Esophagus muscularis mucosa (tissue), 4 donors: ENCODE measurements at regions not wholly inside any gene's neighbourhood (a gene's known extent, or its start where the extent isn't known, plus 50 kb on each side); places are given as distances from the start of the nearest gene placed in this dataset.
"Not testable (repeated sequence)": the region's sequence is repeated elsewhere in the genome, so short reads cannot be mapped to it uniquely, and the experiment has no call there.

Experiments
- DNase-seq: peaks from one replicate; pipeline ENCODE4 v3.0.0-alpha.2; 2017; ENCODE audit errors: extremely low spot score
- H3K27ac ChIP-seq, 4 donors: fragments of 200-600 bp; sonication (generic); replicated peaks in 1 of 4; 1 replicate in 3 of 4; 2 replicates in 1 of 4; pipeline ENCODE4 v1.5.1; 2016 to 2019; ENCODE audit warnings: mild to moderate bottlenecking in 1 of 4
- H3K27me3 ChIP-seq, 4 donors: fragments of 200-600 bp; sonication (generic); one replicate each; pipeline versions ENCODE4 v1.5.1 to v1.6.0; 2016 to 2019
- H3K36me3 ChIP-seq, 4 donors: fragments of 200-600 bp; sonication (generic); one replicate each; pipeline ENCODE4 v1.5.1; 2016 to 2019
- H3K4me1 ChIP-seq, 4 donors: fragments of 200-600 bp; sonication (generic); one replicate each; pipeline ENCODE4 v1.5.1; 2016 to 2019
- H3K4me3 ChIP-seq, 4 donors: fragments of 200-600 bp; sonication (generic); 1 replicate in 2 of 4; 2 replicates in 2 of 4; pipeline ENCODE4 v1.5.1; 2016 to 2019; ENCODE audit warnings: mild to moderate bottlenecking in 4 of 4, moderate library complexity in 1 of 4
- H3K9me3 ChIP-seq, 4 donors: fragments of 200-600 bp; sonication (generic); 1 replicate in 3 of 4; 2 replicates in 1 of 4; pipeline ENCODE4 v1.5.1; 2016 to 2019
- CTCF ChIP-seq, 3 experiments: fragments of 200-600 bp in 2 of 3; fragments of 450-650 bp in 1 of 3; sonication (generic) in 2 of 3; IDR thresholded peaks; one replicate each; pipeline ENCODE4 v1.5.1; 2017 to 2019; ENCODE audit warnings: antibody characterized with exemption in 3 of 3, mild to moderate bottlenecking in 2 of 3, moderate library complexity in 1 of 3
- EP300 ChIP-seq: sonication (generic); formaldehyde crosslinking; IDR thresholded peaks from one replicate; pipeline ENCODE4 v1.6.1; 2017; ENCODE audit warnings: antibody characterized with exemption
- POLR2A ChIP-seq: fragments of 450-650 bp; IDR thresholded peaks from one replicate; pipeline ENCODE4 v1.6.1; 2017; ENCODE audit warnings: antibody characterized with exemption, moderate library complexity, mild to moderate bottlenecking, low read depth
- POLR2AphosphoS5 ChIP-seq, 2 donors: sonication (generic); formaldehyde crosslinking; IDR thresholded peaks; one replicate each; pipeline ENCODE4 v1.6.1; 2017; ENCODE audit warnings: antibody characterized with exemption in 2 of 2
- WGBS: methylation state at CpG from one replicate; pipeline ENCODE4 v1.1.5; 2018; 5-methylcytosine and 5-hydroxymethylcytosine counted together
- intact Hi-C: fragments of 100-400 bp; cut with DNase I; formaldehyde crosslinking; loops from one replicate; pipeline ENCODE4 v1.15.1; 2023

DNA sequence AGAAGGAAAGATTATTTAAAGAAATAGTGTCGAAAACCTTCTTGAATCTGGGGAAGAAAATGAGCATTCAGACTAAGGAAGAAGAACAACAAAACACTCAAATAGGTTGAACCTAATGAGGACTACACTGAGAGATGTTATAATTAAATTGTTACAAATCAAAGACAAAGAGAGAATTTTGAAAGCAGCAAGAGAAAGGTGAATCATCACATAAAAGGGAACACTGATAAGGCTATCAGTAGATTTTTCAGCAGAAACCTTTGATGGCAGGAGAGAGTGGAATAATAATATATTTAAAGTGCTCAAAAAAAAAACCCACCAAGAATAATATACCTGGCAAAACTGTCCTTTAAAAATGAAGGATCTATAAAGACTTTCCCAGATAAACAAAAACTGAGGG is 114.9 kb downstream of the AREG start:
- TF ChIP-seq EP300: no peak
- TF ChIP-seq POLR2AphosphoS5 (IDR thresholded peaks at IDR 0.05): no peak
- TF ChIP-seq POLR2A: no peak
- no peak for TF ChIP-seq CTCF (IDR thresholded peaks at IDR 0.05)

DNA sequence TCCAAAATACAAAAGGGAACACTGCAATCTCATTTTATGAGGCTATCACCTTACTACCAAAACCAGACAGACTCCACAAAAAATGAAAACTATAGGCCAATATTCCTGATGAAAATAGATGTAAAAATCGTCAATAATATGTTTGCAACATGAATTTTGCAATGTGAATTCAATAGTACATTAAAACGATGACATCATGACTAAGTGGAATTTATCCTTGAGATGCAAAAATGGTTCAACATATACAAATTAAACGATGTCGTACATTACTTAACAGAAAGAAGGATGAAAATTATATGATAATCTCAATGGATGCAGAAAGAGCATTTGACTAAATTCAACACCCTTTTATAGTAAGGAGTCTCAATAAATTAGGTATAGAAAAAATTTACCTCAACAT is 123.0 kb downstream of the AREG start:
- DNase-seq: no peak
- H3K27me3 ChIP-seq: no peaks in the 10 kb centered on the region
- peaks cover 0 to 12% (median 7%) of the 10 kb centered on the region in 4 donors for H3K9me3 ChIP-seq
- no peaks in the 10 kb centered on the region for H3K4me1 ChIP-seq
- H3K36me3 ChIP-seq: no peaks in the 10 kb centered on the region
- no peak for TF ChIP-seq POLR2AphosphoS5 (IDR thresholded peaks at IDR 0.05)
- TF ChIP-seq POLR2A: no peak
- 90% methylated on average over 4 of the region's 4 CpGs for WGBS
- H3K4me3 ChIP-seq: no peak overlapping the region
- intact Hi-C loops: no loop called here
- no peak overlapping the region for H3K27ac ChIP-seq

More for the DNA sequence above, 114.9 kb downstream of the AREG start:
- peaks cover 0 to 7% (median 3%) of the 10 kb centered on the region in 4 donors for H3K4me1 ChIP-seq
- intact Hi-C loops: loop anchor here (10.0 kb wide), 1 partner anchor 185 kb away; no protein-coding TSS in a partner anchor
- 0% methylated on average over 1 of the region's 1 CpG for WGBS
- H3K27me3 ChIP-seq: no peaks in the 10 kb centered on the region
- no peak overlapping the region for H3K27ac ChIP-seq
- H3K9me3 ChIP-seq: peaks cover 0 to 4% (median 0%) of the 10 kb centered on the region in 4 donors
- H3K4me3 ChIP-seq: no peak overlapping the region
- H3K36me3 ChIP-seq: no peaks in the 10 kb centered on the region
- DNase-seq: no peak

DNA sequence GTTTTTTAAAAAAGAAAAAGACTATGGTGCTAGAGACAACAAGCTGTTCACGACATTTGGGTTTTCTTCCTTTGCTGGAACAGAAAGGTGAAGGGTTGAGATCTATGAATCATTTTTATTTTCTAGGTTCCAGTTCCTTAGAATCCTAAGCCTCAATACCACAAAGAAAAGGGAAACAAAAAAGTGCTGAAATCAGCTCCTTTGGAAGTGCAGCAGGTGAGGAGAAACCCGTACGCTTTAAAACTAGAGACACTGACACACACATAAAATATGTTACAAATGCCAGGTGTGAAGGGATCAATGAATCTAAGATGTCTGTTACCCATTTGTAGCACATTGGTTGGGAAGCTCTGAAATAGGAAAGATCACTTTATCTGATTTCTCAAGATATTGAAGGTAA is 125.2 kb downstream of the AREG start:
- TF ChIP-seq POLR2A: no peak
- TF ChIP-seq CTCF (IDR thresholded peaks at IDR 0.05): no peak
- no peak for TF ChIP-seq POLR2AphosphoS5 (IDR thresholded peaks at IDR 0.05)
- TF ChIP-seq EP300: no peak
- DNase-seq: no peak
- Histone ChIP-seq H3K27me3 (no peaks in the 10 kb centered on the region), H3K4me1 (no peaks in the 10 kb centered on the region), H3K36me3 (no peaks in the 10 kb centered on the region), H3K9me3 (peaks cover 0 to 12% (median 7%) of the 10 kb centered on the region in 4 donors), H3K4me3 (no peak overlapping the region), H3K27ac (no peak overlapping the region)
- intact Hi-C loops: no loop called here
- 81% methylated on average over 3 of the region's 3 CpGs for WGBS

DNA sequence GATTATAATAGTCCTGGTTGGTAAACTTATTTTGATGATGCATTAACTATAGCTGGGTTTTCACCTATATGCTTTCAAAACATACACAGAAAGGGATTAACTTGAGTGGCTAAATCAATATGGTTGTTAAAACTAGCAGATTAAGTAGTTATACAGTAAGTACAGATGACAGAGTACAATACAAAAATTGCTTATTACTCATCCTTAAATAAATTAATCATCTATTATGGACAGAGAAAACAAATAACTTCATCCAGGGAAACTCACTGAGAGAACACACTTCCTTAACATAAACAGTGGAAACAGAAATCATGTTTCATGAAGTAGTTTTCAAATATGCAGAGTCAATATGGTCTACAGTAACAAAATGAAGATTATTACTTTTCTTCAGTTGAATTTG is 133.4 kb downstream of the AREG start:
- no peaks in the 10 kb centered on the region for H3K27me3 ChIP-seq
- H3K4me3 ChIP-seq: no peak overlapping the region
- H3K4me1 ChIP-seq: peaks cover 0 to 6% (median 5%) of the 10 kb centered on the region in 4 donors
- intact Hi-C loops: no loop called here
- no peak overlapping the region for H3K27ac ChIP-seq
- no peaks in the 10 kb centered on the region for H3K9me3 ChIP-seq
- DNase-seq: no peak
- no peaks in the 10 kb centered on the region for H3K36me3 ChIP-seq
- TF ChIP-seq CTCF (IDR thresholded peaks at IDR 0.05): no peak
- TF ChIP-seq EP300: no peak
- TF ChIP-seq POLR2AphosphoS5 (IDR thresholded peaks at IDR 0.05): no peak
- no peak for TF ChIP-seq POLR2A

DNA sequence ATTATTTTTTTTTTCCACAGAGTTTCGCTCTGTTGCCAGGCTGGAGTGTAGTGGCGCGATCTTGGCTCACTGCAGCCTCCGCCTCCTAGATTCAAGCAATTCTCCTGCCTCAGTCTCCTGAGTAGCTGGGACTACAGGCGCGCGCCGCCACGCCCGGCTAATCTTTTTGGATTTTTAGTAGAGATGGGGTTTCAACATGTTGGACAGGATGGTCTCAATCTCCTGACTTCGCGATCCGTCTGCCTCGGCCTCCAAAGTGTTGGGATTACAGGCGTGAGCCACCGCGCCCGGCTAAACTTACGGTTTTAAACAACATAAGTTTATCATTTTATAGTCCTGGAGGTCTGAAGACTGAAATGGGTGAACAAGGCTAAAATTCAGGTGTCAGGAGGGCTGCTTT is 133.9 kb downstream of the AREG start:
- intact Hi-C loops: not testable (repeated sequence)

DNA sequence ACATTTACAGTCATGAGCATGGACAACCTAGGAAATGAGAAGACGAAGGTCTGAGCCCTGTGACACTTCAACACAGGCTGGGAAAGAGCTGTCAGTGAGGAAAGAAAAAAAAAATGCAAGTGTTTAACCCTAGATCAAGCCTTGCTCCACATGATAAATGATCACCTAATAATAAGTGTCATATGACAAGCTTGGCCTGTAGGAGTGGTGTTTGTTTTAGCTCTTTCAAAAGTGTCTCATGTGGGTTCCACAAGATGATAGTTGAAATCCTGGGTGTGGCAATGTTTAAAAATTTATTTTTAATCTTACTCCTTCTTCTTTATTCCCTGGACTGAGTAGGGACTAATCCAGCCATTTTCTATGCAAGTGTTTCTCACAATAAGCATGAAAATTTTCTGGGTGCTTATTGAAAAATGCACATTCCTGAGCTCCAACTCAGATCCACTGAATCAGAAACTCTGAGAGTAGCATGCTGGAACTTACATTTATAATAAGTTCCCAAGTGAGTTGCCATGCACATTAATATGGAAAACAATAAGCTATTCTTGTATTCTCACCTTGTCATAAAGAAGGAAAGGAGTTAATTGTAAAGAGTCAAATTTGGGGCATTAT is 138.3 kb downstream of the AREG start:
- H3K27me3 ChIP-seq: no peaks in the 10 kb centered on the region
- intact Hi-C loops: no loop called here
- no peaks in the 10 kb centered on the region for H3K36me3 ChIP-seq
- H3K9me3 ChIP-seq: no peaks in the 10 kb centered on the region
- DNase-seq: no peak
- WGBS: 0% methylated on average over 1 of the region's 1 CpG
- peaks cover 0 to 12% (median 6%) of the 10 kb centered on the region in 4 donors for H3K4me1 ChIP-seq
- no peak overlapping the region for H3K27ac ChIP-seq
- no peak for TF ChIP-seq EP300
- TF ChIP-seq POLR2AphosphoS5 (IDR thresholded peaks at IDR 0.05): no peak
- no peak for TF ChIP-seq CTCF (IDR thresholded peaks at IDR 0.05)
- TF ChIP-seq POLR2A: no peak
- H3K4me3 ChIP-seq: no peak overlapping the region

More for the DNA sequence above, 133.9 kb downstream of the AREG start:
- not testable (repeated sequence) for DNase-seq, H3K36me3 ChIP-seq, H3K27me3 ChIP-seq, H3K9me3 ChIP-seq, H3K27ac ChIP-seq, H3K4me3 ChIP-seq
- peaks cover 0 to 12% (median 6%) of the 10 kb centered on the region in 4 donors for H3K4me1 ChIP-seq
- 90% methylated on average over 19 of the region's 19 CpGs for WGBS
